ENCODE measurements at regions not wholly inside any gene's neighbourhood (a gene's known extent, or its start where the extent isn't known, plus 50 kb on each side); places are given as distances from the start of the nearest gene placed in this dataset.

- no peak overlapping the region for H3K27ac ChIP-seq
- CTCF ChIA-PET, result interaction anchor here (0.7 kb wide), 1 partner anchor 90 kb away, joined by 4 read pairs; no protein-coding TSS in a partner anchor
- POLR2A ChIA-PET (ENCODE audit: low non-redundant PET), result no interaction called here
- DNase-seq (ENCODE audit: low spot score), result no peak
- TF ChIP-seq, protein P1, sequence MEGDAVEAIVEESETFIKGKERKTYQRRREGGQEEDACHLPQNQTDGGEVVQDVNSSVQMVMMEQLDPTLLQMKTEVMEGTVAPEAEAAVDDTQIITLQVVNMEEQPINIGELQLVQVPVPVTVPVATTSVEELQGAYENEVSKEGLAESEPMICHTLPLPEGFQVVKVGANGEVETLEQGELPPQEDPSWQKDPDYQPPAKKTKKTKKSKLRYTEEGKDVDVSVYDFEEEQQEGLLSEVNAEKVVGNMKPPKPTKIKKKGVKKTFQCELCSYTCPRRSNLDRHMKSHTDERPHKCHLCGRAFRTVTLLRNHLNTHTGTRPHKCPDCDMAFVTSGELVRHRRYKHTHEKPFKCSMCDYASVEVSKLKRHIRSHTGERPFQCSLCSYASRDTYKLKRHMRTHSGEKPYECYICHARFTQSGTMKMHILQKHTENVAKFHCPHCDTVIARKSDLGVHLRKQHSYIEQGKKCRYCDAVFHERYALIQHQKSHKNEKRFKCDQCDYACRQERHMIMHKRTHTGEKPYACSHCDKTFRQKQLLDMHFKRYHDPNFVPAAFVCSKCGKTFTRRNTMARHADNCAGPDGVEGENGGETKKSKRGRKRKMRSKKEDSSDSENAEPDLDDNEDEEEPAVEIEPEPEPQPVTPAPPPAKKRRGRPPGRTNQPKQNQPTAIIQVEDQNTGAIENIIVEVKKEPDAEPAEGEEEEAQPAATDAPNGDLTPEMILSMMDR (conservative IDR thresholded peaks at IDR 0.05; ENCODE audit: low read depth), result no peak
Measured at GRCh38 chr6:156474507-156475120, 302.6 kb upstream of the ARID1B start.

DNA sequence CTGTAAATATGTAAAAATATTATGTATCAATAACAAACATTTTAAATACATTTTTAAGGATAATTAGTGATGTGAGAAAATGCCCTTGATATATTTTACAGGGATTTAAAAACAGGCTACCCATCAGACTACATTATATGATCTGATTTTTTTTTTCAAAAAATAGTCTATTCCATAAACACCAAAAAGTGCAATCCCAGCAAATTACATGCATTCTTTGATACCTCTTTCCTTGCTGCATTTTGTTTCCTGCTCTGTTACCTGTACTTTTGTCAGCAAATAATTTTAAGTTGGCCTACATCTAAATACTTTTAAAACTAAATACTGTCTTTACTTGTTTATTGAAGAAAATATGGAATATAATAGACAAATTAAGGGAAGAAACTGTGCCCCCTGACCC, 306.2 kb upstream of the ARID1B start:
- no peak overlapping the region for H3K27ac ChIP-seq
- ChIA-PET POLR2A (ENCODE audit: low non-redundant PET) (no interaction called here), CTCF (no interaction called here)
- TF ChIP-seq, protein P1 (conservative IDR thresholded peaks at IDR 0.05; ENCODE audit: low read depth), result no peak
- DNase-seq (ENCODE audit: low spot score), result no peak

DNA sequence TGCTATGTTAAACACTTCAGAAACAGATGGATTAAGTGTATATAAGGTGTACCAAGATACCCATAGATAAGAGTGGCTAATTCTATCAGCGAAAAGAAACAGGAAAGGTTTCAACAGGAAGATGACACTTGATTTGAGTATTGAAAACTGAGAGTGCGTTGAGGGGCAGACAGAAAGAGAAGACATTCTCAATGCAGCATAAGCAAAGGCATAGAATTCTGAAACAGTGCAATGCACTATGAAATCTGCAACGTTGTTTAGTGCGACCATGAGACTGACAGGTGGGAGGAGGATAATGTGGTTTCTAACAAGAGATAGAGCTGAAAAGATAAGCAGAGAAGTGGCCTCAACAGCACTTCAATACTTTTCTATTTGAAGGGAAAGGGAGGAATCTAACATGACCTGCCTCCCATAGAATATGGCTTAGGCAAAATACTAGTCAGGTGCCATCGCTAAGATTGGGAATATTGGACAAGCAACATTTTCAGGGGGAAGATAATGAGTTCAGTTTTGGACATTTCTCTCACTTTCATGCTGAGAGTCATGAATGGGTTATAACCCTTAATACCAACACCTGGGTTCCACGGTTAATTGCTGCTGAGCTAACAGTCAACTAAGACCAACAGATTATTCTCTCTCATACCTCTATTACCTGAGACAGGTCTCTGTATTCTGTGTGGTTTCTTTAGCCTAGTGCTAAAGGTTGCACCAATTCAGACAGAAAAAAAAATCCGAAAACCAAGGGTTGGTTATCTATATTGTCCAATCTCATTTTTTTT, 312.9 kb upstream of the ARID1B start:
- TF ChIP-seq, protein P1 (conservative IDR thresholded peaks at IDR 0.05; ENCODE audit: low read depth), result no peak
- ChIA-PET CTCF (no interaction called here), POLR2A (ENCODE audit: low non-redundant PET) (no interaction called here)
- H3K27ac ChIP-seq, result no peak overlapping the region
- DNase-seq (ENCODE audit: low spot score), result no peak

DNA sequence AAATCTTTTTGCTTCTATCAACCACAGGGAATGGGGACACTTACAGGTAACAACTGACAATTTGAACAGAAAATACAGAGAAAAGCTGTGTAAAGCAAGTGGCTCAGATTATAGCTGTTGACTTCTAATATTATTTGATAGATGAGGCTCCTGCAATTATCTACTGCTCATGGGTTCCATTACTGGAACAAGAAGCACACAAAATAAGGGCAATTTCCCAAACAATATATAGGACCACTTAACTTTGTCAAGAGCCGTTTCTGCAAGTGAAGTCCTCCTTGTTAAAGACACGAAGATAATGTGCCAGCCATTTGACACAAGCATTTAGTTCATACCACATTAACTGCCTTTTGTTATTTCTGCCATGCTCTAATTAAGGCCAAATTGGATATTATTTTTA, 315.5 kb upstream of the ARID1B start:
- POLR2A ChIA-PET (ENCODE audit: low non-redundant PET), result interaction anchor here (0.6 kb wide), 1 partner anchor 431 kb away, joined by 6 read pairs; no protein-coding TSS in a partner anchor
- no peak overlapping the region for H3K27ac ChIP-seq
- TF ChIP-seq, protein P1 (conservative IDR thresholded peaks at IDR 0.05; ENCODE audit: low read depth), result no peak
- no peak for DNase-seq (ENCODE audit: low spot score)
- CTCF ChIA-PET, result no interaction called here

DNA sequence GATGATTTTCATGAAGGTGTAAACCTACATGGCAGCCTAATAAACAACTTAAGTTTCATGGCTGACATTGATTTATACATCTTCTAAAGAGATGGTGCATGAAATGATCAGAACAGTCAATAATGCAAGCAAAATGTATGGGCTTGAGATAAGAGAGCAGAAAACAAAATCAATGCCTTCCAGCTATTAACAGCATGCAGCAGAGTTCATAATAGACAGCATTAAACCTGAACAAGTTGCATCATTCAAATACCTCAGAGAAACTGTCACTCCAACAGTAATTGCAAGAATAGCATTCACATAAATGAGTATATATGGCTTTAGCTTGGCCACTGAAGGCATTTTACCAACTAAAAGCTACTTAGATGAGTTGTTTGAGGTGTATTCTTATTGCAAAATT, 319.6 kb upstream of the ARID1B start:
- no peak for DNase-seq (ENCODE audit: low spot score)
- CTCF ChIA-PET, result interaction anchor here (0.6 kb wide), 1 partner anchor 645 kb away, joined by 3 read pairs; no protein-coding TSS in a partner anchor
- TF ChIP-seq, protein P1 (conservative IDR thresholded peaks at IDR 0.05; ENCODE audit: low read depth), result no peak
- H3K27ac ChIP-seq, result no peak overlapping the region
- POLR2A ChIA-PET (ENCODE audit: low non-redundant PET), result no interaction called here

DNA sequence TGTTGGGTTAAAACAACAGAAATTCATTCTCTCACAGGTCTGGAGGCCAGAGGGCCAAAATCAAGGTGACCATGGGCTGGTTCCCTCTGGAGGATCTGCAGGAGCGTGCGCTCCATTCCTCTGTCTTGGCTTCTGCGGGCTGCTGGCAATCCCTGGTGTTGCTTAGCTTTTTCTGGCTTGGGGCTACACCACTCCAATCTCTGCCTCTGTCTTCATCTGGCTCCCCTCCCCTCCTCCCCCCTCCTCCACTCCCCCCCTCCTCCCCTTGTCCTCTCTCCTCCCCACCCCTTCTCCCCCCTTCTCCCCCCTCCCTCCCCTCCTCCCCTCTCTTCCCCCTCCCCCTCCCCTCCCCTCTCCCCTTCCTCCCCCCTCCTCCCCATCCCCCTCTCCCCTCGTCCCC, 321.3 kb upstream of the ARID1B start:
- POLR2A ChIA-PET (ENCODE audit: low non-redundant PET), result no interaction called here

More for the DNA sequence above, 321.3 kb upstream of the ARID1B start:
- CTCF ChIA-PET, result no interaction called here
- H3K27ac ChIP-seq, result no peak overlapping the region
- no peak for DNase-seq (ENCODE audit: low spot score)
- TF ChIP-seq, protein P1 (conservative IDR thresholded peaks at IDR 0.05; ENCODE audit: low read depth), result no peak

Data from RWPE1 (cell line).